GM12891 (cell line): ENCODE measurements at regions not wholly inside any gene's neighbourhood (a gene's known extent, or its start where the extent isn't known, plus 50 kb on each side); places are given as distances from the start of the nearest gene placed in this dataset.

Experiments used
- DNase-seq: peaks from one replicate; pipeline ENCODE4 v3.0.0; 2011; ENCODE audit warnings: low spot score; ENCODE audit not compliant: insufficient read length
- FAIRE-seq: peaks from 2 replicates; lab custom pipeline; 2011; peaks lifted over from hg19 to GRCh38; lab: Jason Lieb, UNC
- PAX5 ChIP-seq: IDR thresholded peaks from 2 replicates; pipeline ENCODE4 v1.6.1; 2011; ENCODE audit warnings: low read length, moderate library complexity, mild to moderate bottlenecking; ENCODE audit not compliant: insufficient read depth, severe bottlenecking
- POLR2A ChIP-seq: IDR thresholded peaks from 2 replicates; pipeline ENCODE4 v1.6.1; 2011; ENCODE audit warnings: low read depth, low read length, control low read depth
- POLR2AphosphoS5 ChIP-seq: IDR thresholded peaks from 2 replicates; pipeline ENCODE4 v1.6.1; 2011; ENCODE audit warnings: low read depth, low read length, control low read depth
- POU2F2 ChIP-seq: IDR thresholded peaks from 2 replicates; pipeline ENCODE4 v1.6.1; 2011; ENCODE audit warnings: low read depth, mild to moderate bottlenecking, control low read depth, low read length, moderate library complexity
- SPI1 ChIP-seq: IDR thresholded peaks from 2 replicates; pipeline ENCODE4 v1.6.1; 2011; ENCODE audit warnings: low read depth, low read length, control low read depth
- TAF1 ChIP-seq: IDR thresholded peaks from 2 replicates; pipeline ENCODE4 v1.6.1; 2011; ENCODE audit warnings: low read depth, low read length, control low read depth

- no peak for DNase-seq
- FAIRE-seq = no peak
- TF ChIP-seq PAX5 (no peak), SPI1 (no peak), TAF1 (no peak), POLR2AphosphoS5 (no peak), POLR2A (no peak), POU2F2 (no peak)
Measured at GRCh38 chr9:4417578-4418325, 72.5 kb upstream of the SLC1A1 start.

DNA sequence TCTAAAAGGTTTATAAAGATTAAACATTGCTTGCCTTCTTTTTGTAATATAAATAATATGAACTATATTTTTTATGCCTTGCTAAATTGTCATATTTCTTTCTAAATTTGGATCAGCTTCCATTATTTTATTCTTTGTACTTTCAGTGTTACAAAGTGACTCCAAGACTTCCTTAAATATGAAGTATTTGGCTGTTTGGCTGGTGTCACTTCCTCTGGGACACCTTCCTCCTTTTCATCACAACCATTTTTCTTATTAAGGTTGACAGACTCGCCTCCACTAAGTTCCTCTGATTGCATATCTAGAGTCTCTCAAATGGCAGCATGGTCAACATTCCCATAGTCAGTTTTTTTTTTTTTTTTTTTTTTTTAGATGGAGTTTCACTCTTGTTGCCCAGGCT, 73.8 kb upstream of the SLC1A1 start:
- FAIRE-seq (no peak), DNase-seq (no peak)
- TF ChIP-seq POLR2AphosphoS5 (no peak), TAF1 (no peak), PAX5 (no peak), POLR2A (no peak), SPI1 (no peak), POU2F2 (no peak)

GRCh38 chr9:4415281-4415680, 75.0 kb upstream of the SLC1A1 start:
- no peak for DNase-seq
- TF ChIP-seq SPI1 = no peak
- no peak for TF ChIP-seq PAX5
- no peak for TF ChIP-seq POU2F2
- TF ChIP-seq POLR2A = no peak
- no peak for TF ChIP-seq POLR2AphosphoS5
- TF ChIP-seq TAF1 = no peak
- FAIRE-seq = no peak

GRCh38 chr9:4413856-4414255, 76.4 kb upstream of the SLC1A1 start:
- DNase-seq = no peak
- no peak for TF ChIP-seq POLR2A
- no peak for TF ChIP-seq POU2F2
- TF ChIP-seq POLR2AphosphoS5 = no peak
- TF ChIP-seq PAX5 = no peak
- no peak for TF ChIP-seq TAF1
- TF ChIP-seq SPI1 = no peak
- FAIRE-seq = no peak

DNA sequence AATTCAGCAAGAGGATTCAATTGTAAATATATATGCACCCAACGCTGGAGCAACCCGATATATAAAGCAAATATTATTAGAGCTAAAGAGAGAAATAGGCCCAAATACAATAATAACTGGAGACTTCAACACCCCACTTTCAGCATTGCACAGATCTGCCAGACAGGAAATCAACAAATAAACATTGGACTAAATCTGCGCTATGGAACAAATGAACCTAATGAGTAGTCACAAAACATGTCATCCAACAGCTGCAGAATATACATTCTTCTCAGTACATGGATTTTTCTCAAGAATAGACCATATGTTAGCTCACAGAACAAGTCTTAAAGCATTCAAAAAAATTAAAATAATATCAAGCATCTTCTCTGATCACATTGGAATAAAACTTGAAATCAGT, 86.1 kb upstream of the SLC1A1 start:
- FAIRE-seq = no peak
- no peak for TF ChIP-seq PAX5
- no peak for TF ChIP-seq POU2F2
- no peak for TF ChIP-seq SPI1
- TF ChIP-seq POLR2A = no peak
- no peak for TF ChIP-seq POLR2AphosphoS5
- no peak for TF ChIP-seq TAF1
- DNase-seq = no peak

- DNase-seq (no peak), FAIRE-seq (no peak)
- TF ChIP-seq POLR2AphosphoS5 (no peak), TAF1 (no peak), SPI1 (no peak), POLR2A (no peak), POU2F2 (no peak), PAX5 (no peak)
Measured at GRCh38 chr9:4402501-4402900, 87.8 kb upstream of the SLC1A1 start.

GRCh38 chr9:4400731-4401130, 89.5 kb upstream of the SLC1A1 start:
- FAIRE-seq (no peak), DNase-seq (no peak)
- no peak for TF ChIP-seq SPI1
- no peak for TF ChIP-seq TAF1
- TF ChIP-seq POU2F2 = no peak
- TF ChIP-seq POLR2A = no peak

DNA sequence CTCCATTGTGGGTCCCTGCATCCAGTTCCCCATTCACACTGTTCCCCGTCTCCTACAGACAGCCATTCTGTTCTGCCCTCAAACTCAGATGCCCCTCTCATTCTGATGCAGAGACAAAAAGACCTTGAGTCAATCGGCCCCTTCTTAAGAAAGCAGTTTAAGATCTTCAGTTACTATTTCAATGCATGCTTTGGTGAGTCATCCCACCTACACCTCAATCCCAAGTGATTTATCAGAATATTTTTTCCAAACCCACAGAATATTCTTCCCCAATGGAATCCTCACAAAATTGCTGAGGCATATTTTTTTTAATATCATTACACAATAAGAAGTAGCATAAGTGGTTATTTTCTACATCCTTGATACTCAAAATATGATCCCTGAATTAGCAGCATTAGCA, 92.4 kb upstream of the SLC1A1 start:
- DNase-seq = no peak
- no peak for FAIRE-seq
- TF ChIP-seq SPI1 (no peak), PAX5 (no peak), TAF1 (no peak), POLR2A (no peak), POLR2AphosphoS5 (no peak), POU2F2 (no peak)

- DNase-seq = no peak
- no peak for FAIRE-seq
- no peak for TF ChIP-seq POLR2A
- no peak for TF ChIP-seq POLR2AphosphoS5
- no peak for TF ChIP-seq SPI1
- TF ChIP-seq TAF1 = no peak
Measured at GRCh38 chr9:4393806-4394523, 94.1 kb upstream of the GLIS3 start.

DNA sequence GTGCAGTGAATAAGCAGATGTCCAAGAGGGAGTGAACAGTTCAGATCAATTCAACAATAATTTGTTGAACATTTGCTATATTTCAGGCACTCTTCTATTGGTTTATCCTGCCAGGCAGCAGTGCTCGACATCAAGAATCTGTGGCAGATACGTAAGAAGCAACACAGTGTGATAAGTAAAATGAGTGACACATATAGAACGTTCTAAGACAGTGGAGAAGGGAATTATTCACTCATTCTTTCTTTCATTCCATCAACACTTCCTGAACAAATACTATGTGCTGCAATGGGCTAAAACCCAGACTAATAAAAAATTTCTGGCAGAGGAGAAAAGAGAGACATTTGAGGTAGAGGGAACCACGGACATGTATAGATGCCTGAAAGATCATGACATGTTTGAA, 89.9 kb upstream of the GLIS3 start:
- DNase-seq (no peak), FAIRE-seq (no peak)
- TF ChIP-seq PAX5 (no peak), POLR2AphosphoS5 (no peak), POLR2A (no peak), SPI1 (no peak), POU2F2 (no peak), TAF1 (no peak)
